ENCODE measurements at regions not wholly inside any gene's neighbourhood (a gene's known extent, or its start where the extent isn't known, plus 50 kb on each side); places are given as distances from the start of the nearest gene placed in this dataset.

GRCh38 chr4:71235311-71236201, 103.3 kb upstream of the SLC4A4 start (continued):
- TF ChIP-seq HSF1 (IDR thresholded peaks at IDR 0.05; ENCODE audit: low read depth, low read length) (no peak), ATF2 (IDR thresholded peaks at IDR 0.05; ENCODE audit: low read length) (no peak), LARP7 (IDR thresholded peaks at IDR 0.05) (no peak), USF2 (IDR thresholded peaks at IDR 0.05; ENCODE audit: borderline replicate concordance, low read depth, low read length) (no peak)

- ChIA-PET CTCF (interaction anchor here (0.8 to 1.8 kb wide), 6 partner anchors 8 to 1067 kb away, joined by 3 to 5 read pairs (median 4); no protein-coding TSS in a partner anchor), RAD21 (ENCODE audit: unreplicated experiment) (interaction anchor here (0.7 to 2.2 kb wide), 4 partner anchors 18 to 676 kb away, joined by 3 to 4 read pairs (median 4); no protein-coding TSS in a partner anchor), POLR2A (no interaction called here), SMC1A (ENCODE audit: uncharacterized antibody, unreplicated experiment) (interaction anchor here (0.6 to 1.2 kb wide), 4 partner anchors 8 to 75 kb away, joined by 3 to 5 read pairs (median 3); no protein-coding TSS in a partner anchor)
- no peak overlapping the region for H3K4me2 ChIP-seq (ENCODE audit: control insufficient read depth, insufficient read depth)
- no TSS peak for BruUV-seq (replicated peaks)
- H3K9me3 ChIP-seq (replicated peaks; ENCODE audit: control insufficient read depth, insufficient read depth, low read length) = no peaks in the 10 kb centered on the region
- H3K9ac ChIP-seq (ENCODE audit: control insufficient read depth, insufficient read depth, low read length) = no peak overlapping the region
- H3K79me2 ChIP-seq (ENCODE audit: control insufficient read depth, insufficient read depth, low read length) = no peaks in the 10 kb centered on the region
- H2AFZ ChIP-seq (ENCODE audit: control insufficient read depth, low read depth, low read length) = no peak overlapping the region
- H3K4me1 ChIP-seq (ENCODE audit: control insufficient read depth, insufficient read depth, low read length) = no peaks in the 10 kb centered on the region
- WGBS (ENCODE audit: insufficient coverage, insufficient replicate concordance, low lambda C conversion rate, missing lambda C conversion rate) = 29% methylated on average over 4 of the region's 4 CpGs
- no peaks in the 10 kb centered on the region for H3K27me3 ChIP-seq (replicated peaks in 1 of 2; ENCODE audit: control insufficient read depth in 2 of 2, insufficient read depth in 2 of 2, low read length in 1 of 2)
- no peaks in the 10 kb centered on the region for H3K36me3 ChIP-seq (ENCODE audit: control insufficient read depth in 2 of 2, insufficient read depth in 2 of 2, low read length in 1 of 2)
- H3K27ac ChIP-seq (ENCODE audit: control insufficient read depth, insufficient read depth) = no peak overlapping the region
- H3K4me3 ChIP-seq = no peak overlapping the region
- intact Hi-C loops (cut with micrococcal nuclease; ENCODE audit: unreplicated experiment) = no loop called here
- FAIRE-seq (no peak), ATAC-seq (no peak), DNase-seq (ENCODE audit: low read depth, low spot score) (no peak)
- in situ Hi-C loops (cut with MboI) = no loop called here
- TF ChIP-seq ASH2L (IDR thresholded peaks at IDR 0.05; ENCODE audit: borderline replicate concordance, low read depth) (no peak), E4F1 (IDR thresholded peaks at IDR 0.05; ENCODE audit: borderline replicate concordance, partially characterized antibody) (no peak), SKIL (IDR thresholded peaks at IDR 0.05; ENCODE audit: low read depth, poor library complexity, severe bottlenecking) (no peak), BCLAF1 (IDR thresholded peaks at IDR 0.05) (no peak)
- no peaks in the 10 kb centered on the region for H4K20me1 ChIP-seq (ENCODE audit: control insufficient read depth, insufficient read depth)
These were observed 102.6 kb upstream of the SLC4A4 start for GRCh38 chr4:71236226-71236625.
